Liver (tissue), 8 donors: ENCODE measurements at regions not wholly inside any gene's neighbourhood (a gene's known extent, or its start where the extent isn't known, plus 50 kb on each side); places are given as distances from the start of the nearest gene placed in this dataset.

Experiments
- DNase-seq: peaks from one replicate; pipeline ENCODE4 v3.0.0-alpha.2; 2017; ENCODE audit warnings: low spot score
- H3K27ac ChIP-seq, 2 donors: one replicate each; pipeline ENCODE4 v1.7.0; 2013; ENCODE audit warnings: inconsistent platforms in 2 of 2, low read length in 2 of 2, control low read depth in 1 of 2, low read depth in 1 of 2, mild to moderate bottlenecking in 1 of 2
- H3K27me3 ChIP-seq, 4 donors: one replicate each; pipeline versions ENCODE4 v1.6.1 to v1.7.0; 2013; ENCODE audit warnings: low read length in 3 of 4, inconsistent platforms in 1 of 4, mild to moderate bottlenecking in 1 of 4, moderate library complexity in 1 of 4; ENCODE audit not compliant: control insufficient read depth in 4 of 4, insufficient read depth in 4 of 4
- H3K36me3 ChIP-seq, 4 donors: one replicate each; pipeline versions ENCODE4 v1.6.1 to v1.7.0; 2013; ENCODE audit warnings: low read length in 3 of 4, mild to moderate bottlenecking in 3 of 4, low read depth in 1 of 4, moderate library complexity in 1 of 4; ENCODE audit not compliant: control insufficient read depth in 4 of 4, insufficient read depth in 3 of 4
- H3K4me1 ChIP-seq, 4 donors: one replicate each; pipeline versions ENCODE4 v1.6.1 to v1.7.0; 2013; ENCODE audit warnings: low read length in 3 of 4, mild to moderate bottlenecking in 3 of 4, moderate library complexity in 1 of 4; ENCODE audit not compliant: control insufficient read depth in 4 of 4, insufficient read depth in 4 of 4
- H3K4me3 ChIP-seq, 3 donors: one replicate each; pipeline versions ENCODE4 v1.6.1 to v1.7.0; 2013; ENCODE audit warnings: low read length in 3 of 3, control low read depth in 1 of 3, low read depth in 1 of 3, mild to moderate bottlenecking in 1 of 3
- H3K9ac ChIP-seq, 2 donors: one replicate each; pipeline ENCODE4 v1.7.0; 2013; ENCODE audit warnings: low read length in 2 of 2, mild to moderate bottlenecking in 2 of 2, moderate library complexity in 2 of 2, control low read depth in 1 of 2, low read depth in 1 of 2
- H3K9me3 ChIP-seq, 4 donors: one replicate each; pipeline versions ENCODE4 v1.6.1 to v1.7.0; 2013; ENCODE audit warnings: low read length in 3 of 4; ENCODE audit not compliant: control insufficient read depth in 4 of 4
- EGR1 ChIP-seq, 2 donors: IDR thresholded peaks; 2 replicates each; pipeline ENCODE4 v1.6.1; 2016 to 2018; ENCODE audit warnings: antibody characterized with exemption in 2 of 2, low read depth in 2 of 2
- FOXA1 ChIP-seq: IDR thresholded peaks from 2 replicates; pipeline ENCODE4 v1.6.1; 2016; ENCODE audit warnings: antibody characterized with exemption
- FOXA2 ChIP-seq: IDR thresholded peaks from 2 replicates; pipeline ENCODE4 v1.6.1; 2016; ENCODE audit warnings: antibody characterized with exemption
- GABPA ChIP-seq, 2 donors: IDR thresholded peaks in 1 of 2; conservative IDR thresholded peaks in 1 of 2; 2 replicates each; pipeline ENCODE4 v1.6.1; 2016; ENCODE audit warnings: antibody characterized with exemption in 2 of 2, mild to moderate bottlenecking in 1 of 2, moderate library complexity in 1 of 2
- HNF4A ChIP-seq, 2 donors: conservative IDR thresholded peaks; 2 replicates each; pipeline ENCODE4 v1.6.1; 2016; ENCODE audit warnings: antibody characterized with exemption in 2 of 2, mild to moderate bottlenecking in 2 of 2
- HNF4G ChIP-seq: IDR thresholded peaks from 2 replicates; pipeline ENCODE4 v1.6.1; 2016; ENCODE audit warnings: antibody characterized with exemption
- JUND ChIP-seq, 2 donors: IDR thresholded peaks; 2 replicates each; pipeline ENCODE4 v1.6.1; 2016; ENCODE audit warnings: antibody characterized with exemption in 2 of 2
- NR2F2 ChIP-seq: IDR thresholded peaks from 2 replicates; pipeline ENCODE4 v1.6.1; 2016; ENCODE audit warnings: antibody characterized with exemption
- RAD21 ChIP-seq, 2 donors: IDR thresholded peaks; 2 replicates each; pipeline ENCODE4 v1.6.1; 2016; ENCODE audit warnings: antibody characterized with exemption in 2 of 2, mild to moderate bottlenecking in 2 of 2
- RXRA ChIP-seq, 2 donors: IDR thresholded peaks; 2 replicates each; pipeline ENCODE4 v1.6.1; 2017 to 2018; ENCODE audit warnings: antibody characterized with exemption in 2 of 2, mild to moderate bottlenecking in 1 of 2
- SP1 ChIP-seq: IDR thresholded peaks from 2 replicates; pipeline ENCODE4 v1.6.1; 2018; ENCODE audit warnings: antibody characterized with exemption, mild to moderate bottlenecking
- TAF1 ChIP-seq: conservative IDR thresholded peaks from 2 replicates; pipeline ENCODE4 v1.6.1; 2016; ENCODE audit warnings: antibody characterized with exemption, mild to moderate bottlenecking
- YY1 ChIP-seq: IDR thresholded peaks from 2 replicates; pipeline ENCODE4 v1.6.1; 2016; ENCODE audit warnings: antibody characterized with exemption, mild to moderate bottlenecking
- WGBS: extraction: QIAGEN DNeasy Blood & Tissue Kit; methylation state at CpG from one replicate; pipeline ENCODE4 v1.1.7; 2013; 5-methylcytosine and 5-hydroxymethylcytosine counted together
- TF ChIP-seq, protein P1 (sequence below): IDR thresholded peaks from 2 replicates; pipeline ENCODE4 v1.6.1; 2016; ENCODE audit warnings: antibody characterized with exemption, mild to moderate bottlenecking
- TF ChIP-seq, protein P2 (sequence below): IDR thresholded peaks from 2 replicates; pipeline ENCODE4 v1.6.1; 2016; ENCODE audit warnings: antibody characterized with exemption
- TF ChIP-seq, protein P3 (sequence below): IDR thresholded peaks from 2 replicates; pipeline ENCODE4 v1.6.1; 2016; ENCODE audit warnings: antibody characterized with exemption
- TF ChIP-seq, protein P4 (sequence below): IDR thresholded peaks from 2 replicates; pipeline ENCODE4 v1.6.1; 2016; ENCODE audit warnings: antibody characterized with exemption
- TF ChIP-seq, protein P5 (sequence below): fragments of 150-350 bp; IDR thresholded peaks from 2 replicates; pipeline ENCODE4 v1.5.1; 2017; ENCODE audit warnings: improper control_type of control experiment, low read depth, low read length; ENCODE audit not compliant: missing input control
- donor health status: healthy.
- donor health status: healthy.
- donor health status: healthy.
- donor health status: healthy.
- donor health status: healthy.

DNA sequence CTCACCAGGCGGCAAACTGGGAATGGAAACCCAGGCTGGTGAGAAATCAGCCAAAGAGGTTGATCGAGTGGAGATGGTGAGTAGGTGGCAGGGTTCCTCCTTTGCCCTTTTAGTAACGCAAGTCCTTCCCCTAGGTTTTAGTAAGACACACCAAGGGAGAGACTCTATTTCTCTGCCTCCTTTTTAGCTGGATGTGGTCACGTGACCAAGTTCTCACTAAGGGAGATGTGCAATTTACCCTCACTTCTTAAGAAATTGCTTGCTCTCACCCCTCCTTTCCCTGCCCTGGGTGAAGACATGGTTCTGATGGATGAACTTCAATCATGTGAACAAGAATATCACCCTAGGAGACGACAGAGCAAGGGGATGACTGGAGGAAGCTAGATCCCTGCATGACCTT, 99.8 kb upstream of the FOXF1 start:
- H3K36me3 ChIP-seq = peaks cover 0 to 2% (median 0%) of the 10 kb centered on the region in 4 donors
- DNase-seq = no peak
- TF ChIP-seq, protein P1, sequence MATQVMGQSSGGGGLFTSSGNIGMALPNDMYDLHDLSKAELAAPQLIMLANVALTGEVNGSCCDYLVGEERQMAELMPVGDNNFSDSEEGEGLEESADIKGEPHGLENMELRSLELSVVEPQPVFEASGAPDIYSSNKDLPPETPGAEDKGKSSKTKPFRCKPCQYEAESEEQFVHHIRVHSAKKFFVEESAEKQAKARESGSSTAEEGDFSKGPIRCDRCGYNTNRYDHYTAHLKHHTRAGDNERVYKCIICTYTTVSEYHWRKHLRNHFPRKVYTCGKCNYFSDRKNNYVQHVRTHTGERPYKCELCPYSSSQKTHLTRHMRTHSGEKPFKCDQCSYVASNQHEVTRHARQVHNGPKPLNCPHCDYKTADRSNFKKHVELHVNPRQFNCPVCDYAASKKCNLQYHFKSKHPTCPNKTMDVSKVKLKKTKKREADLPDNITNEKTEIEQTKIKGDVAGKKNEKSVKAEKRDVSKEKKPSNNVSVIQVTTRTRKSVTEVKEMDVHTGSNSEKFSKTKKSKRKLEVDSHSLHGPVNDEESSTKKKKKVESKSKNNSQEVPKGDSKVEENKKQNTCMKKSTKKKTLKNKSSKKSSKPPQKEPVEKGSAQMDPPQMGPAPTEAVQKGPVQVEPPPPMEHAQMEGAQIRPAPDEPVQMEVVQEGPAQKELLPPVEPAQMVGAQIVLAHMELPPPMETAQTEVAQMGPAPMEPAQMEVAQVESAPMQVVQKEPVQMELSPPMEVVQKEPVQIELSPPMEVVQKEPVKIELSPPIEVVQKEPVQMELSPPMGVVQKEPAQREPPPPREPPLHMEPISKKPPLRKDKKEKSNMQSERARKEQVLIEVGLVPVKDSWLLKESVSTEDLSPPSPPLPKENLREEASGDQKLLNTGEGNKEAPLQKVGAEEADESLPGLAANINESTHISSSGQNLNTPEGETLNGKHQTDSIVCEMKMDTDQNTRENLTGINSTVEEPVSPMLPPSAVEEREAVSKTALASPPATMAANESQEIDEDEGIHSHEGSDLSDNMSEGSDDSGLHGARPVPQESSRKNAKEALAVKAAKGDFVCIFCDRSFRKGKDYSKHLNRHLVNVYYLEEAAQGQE = no peak
- TF ChIP-seq GABPA (IDR thresholded peaks at IDR 0.05 in 1 of 2, conservative IDR thresholded peaks at IDR 0.05 in 1 of 2) (no peak), HNF4G (no peak), FOXA1 (no peak), EGR1 (IDR thresholded peaks at IDR 0.05; ENCODE audit: low read depth in 2 of 2) (no peak), SP1 (no peak), JUND (IDR thresholded peaks at IDR 0.05) (no peak), TAF1 (no peak), HNF4A (conservative IDR thresholded peaks at IDR 0.05) (no peak), RAD21 (IDR thresholded peaks at IDR 0.05) (no peak), RXRA (IDR thresholded peaks at IDR 0.05) (no peak), NR2F2 (no peak), YY1 (no peak), FOXA2 (no peak)
- TF ChIP-seq, protein P2, sequence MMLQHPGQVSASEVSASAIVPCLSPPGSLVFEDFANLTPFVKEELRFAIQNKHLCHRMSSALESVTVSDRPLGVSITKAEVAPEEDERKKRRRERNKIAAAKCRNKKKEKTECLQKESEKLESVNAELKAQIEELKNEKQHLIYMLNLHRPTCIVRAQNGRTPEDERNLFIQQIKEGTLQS = no peak
- TF ChIP-seq, protein P3, sequence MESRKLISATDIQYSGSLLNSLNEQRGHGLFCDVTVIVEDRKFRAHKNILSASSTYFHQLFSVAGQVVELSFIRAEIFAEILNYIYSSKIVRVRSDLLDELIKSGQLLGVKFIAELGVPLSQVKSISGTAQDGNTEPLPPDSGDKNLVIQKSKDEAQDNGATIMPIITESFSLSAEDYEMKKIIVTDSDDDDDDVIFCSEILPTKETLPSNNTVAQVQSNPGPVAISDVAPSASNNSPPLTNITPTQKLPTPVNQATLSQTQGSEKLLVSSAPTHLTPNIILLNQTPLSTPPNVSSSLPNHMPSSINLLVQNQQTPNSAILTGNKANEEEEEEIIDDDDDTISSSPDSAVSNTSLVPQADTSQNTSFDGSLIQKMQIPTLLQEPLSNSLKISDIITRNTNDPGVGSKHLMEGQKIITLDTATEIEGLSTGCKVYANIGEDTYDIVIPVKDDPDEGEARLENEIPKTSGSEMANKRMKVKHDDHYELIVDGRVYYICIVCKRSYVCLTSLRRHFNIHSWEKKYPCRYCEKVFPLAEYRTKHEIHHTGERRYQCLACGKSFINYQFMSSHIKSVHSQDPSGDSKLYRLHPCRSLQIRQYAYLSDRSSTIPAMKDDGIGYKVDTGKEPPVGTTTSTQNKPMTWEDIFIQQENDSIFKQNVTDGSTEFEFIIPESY = no peak
- TF ChIP-seq, protein P4, sequence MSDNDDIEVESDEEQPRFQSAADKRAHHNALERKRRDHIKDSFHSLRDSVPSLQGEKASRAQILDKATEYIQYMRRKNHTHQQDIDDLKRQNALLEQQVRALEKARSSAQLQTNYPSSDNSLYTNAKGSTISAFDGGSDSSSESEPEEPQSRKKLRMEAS = no peak
- TF ChIP-seq, protein P5, sequence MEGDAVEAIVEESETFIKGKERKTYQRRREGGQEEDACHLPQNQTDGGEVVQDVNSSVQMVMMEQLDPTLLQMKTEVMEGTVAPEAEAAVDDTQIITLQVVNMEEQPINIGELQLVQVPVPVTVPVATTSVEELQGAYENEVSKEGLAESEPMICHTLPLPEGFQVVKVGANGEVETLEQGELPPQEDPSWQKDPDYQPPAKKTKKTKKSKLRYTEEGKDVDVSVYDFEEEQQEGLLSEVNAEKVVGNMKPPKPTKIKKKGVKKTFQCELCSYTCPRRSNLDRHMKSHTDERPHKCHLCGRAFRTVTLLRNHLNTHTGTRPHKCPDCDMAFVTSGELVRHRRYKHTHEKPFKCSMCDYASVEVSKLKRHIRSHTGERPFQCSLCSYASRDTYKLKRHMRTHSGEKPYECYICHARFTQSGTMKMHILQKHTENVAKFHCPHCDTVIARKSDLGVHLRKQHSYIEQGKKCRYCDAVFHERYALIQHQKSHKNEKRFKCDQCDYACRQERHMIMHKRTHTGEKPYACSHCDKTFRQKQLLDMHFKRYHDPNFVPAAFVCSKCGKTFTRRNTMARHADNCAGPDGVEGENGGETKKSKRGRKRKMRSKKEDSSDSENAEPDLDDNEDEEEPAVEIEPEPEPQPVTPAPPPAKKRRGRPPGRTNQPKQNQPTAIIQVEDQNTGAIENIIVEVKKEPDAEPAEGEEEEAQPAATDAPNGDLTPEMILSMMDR = no peak
- no peak overlapping the region for H3K27ac ChIP-seq
- no peak overlapping the region for H3K4me3 ChIP-seq
- H3K27me3 ChIP-seq = peaks cover 0 to 10% (median 2%) of the 10 kb centered on the region in 4 donors
- 78% methylated on average over 5 of the region's 5 CpGs for WGBS
- peaks cover 3 to 12% (median 10%) of the 10 kb centered on the region in 4 donors for H3K9me3 ChIP-seq
- H3K4me1 ChIP-seq = no peaks in the 10 kb centered on the region
- H3K9ac ChIP-seq = no peak overlapping the region
